OCI-LY7 (cell line): ENCODE measurements at regions not wholly inside any gene's neighbourhood (a gene's known extent, or its start where the extent isn't known, plus 50 kb on each side); places are given as distances from the start of the nearest gene placed in this dataset.
A peak's percentile ranks its signal among the peaks of the same experiment; 100 is the strongest.

Experiments
- BruUV-seq: library from RNA; stranded (reverse); fragments of 400-500 nt; replicated peaks from 2 replicates; lab custom pipeline; 2021; lab: Mats Ljungman, UMichigan
- CTCF ChIA-PET: fragments of 300-600 bp; sonication (Branson Sonifier 250); formaldehyde crosslinking; loops from one replicate; lab custom pipeline; 2022; ENCODE audit warnings: antibody characterized with exemption; ENCODE audit not compliant: unreplicated experiment; lab: Charles Lee
- POLR2A ChIA-PET: fragments of 300-600 bp; sonication (Branson Sonifier 250); formaldehyde crosslinking; loops from one replicate; lab custom pipeline; 2022; ENCODE audit warnings: antibody characterized with exemption; lab: Charles Lee
- DNase-seq: peaks from one replicate; pipeline ENCODE4 v3.0.0-alpha.2; 2015; ENCODE audit warnings: low spot score
- H2AFZ ChIP-seq: fragments of 200-600 bp; sonication (generic), shearing (Covaris generic); 2 replicates; pipeline ENCODE4 v1.6.1; 2014; ENCODE audit warnings: mild to moderate bottlenecking, antibody characterized with exemption, low read length, moderate library complexity
- H3K27ac ChIP-seq: fragments of 200-600 bp; sonication (generic); 2 replicates; pipeline ENCODE4 v1.5.1; 2014; ENCODE audit warnings: mixed run types, low read depth, mild to moderate bottlenecking, moderate library complexity, low read length, inconsistent platforms; ENCODE audit not compliant: poor library complexity, severe bottlenecking
- H3K36me3 ChIP-seq: fragments of 200-600 bp; sonication (generic); 2 replicates; pipeline ENCODE4 v1.6.1; 2014; ENCODE audit warnings: mild to moderate bottlenecking, antibody characterized with exemption, low read length, moderate library complexity, mixed read lengths; ENCODE audit not compliant: insufficient read depth
- H3K4me1 ChIP-seq: fragments of 200-600 bp; sonication (generic); 2 replicates; pipeline ENCODE4 v1.5.1; 2014; ENCODE audit warnings: mild to moderate bottlenecking, low read length; ENCODE audit not compliant: insufficient read depth, poor library complexity, severe bottlenecking
- H3K4me2 ChIP-seq: fragments of 200-600 bp; sonication (generic); 2 replicates; pipeline ENCODE4 v1.6.1; 2014; ENCODE audit warnings: mild to moderate bottlenecking, low read length
- H3K4me3 ChIP-seq: fragments of 200-600 bp; sonication (generic); 2 replicates; pipeline ENCODE4 v1.5.1; 2014; ENCODE audit warnings: mild to moderate bottlenecking, low read depth, low read length; ENCODE audit not compliant: poor library complexity, severe bottlenecking
- H3K79me2 ChIP-seq: fragments of 200-600 bp; sonication (generic); 2 replicates; pipeline ENCODE4 v1.6.1; 2016; ENCODE audit warnings: low read depth, mild to moderate bottlenecking, low read length, moderate library complexity, mixed read lengths; ENCODE audit not compliant: insufficient read depth
- H3K9me2 ChIP-seq: fragments of 200-600 bp; sonication (generic); 2 replicates; pipeline ENCODE4 v1.6.1; 2016; ENCODE audit warnings: mild to moderate bottlenecking, low read length, mixed read lengths; ENCODE audit not compliant: insufficient read depth
- H3K9me3 ChIP-seq: fragments of 200-600 bp; sonication (generic); 2 replicates; pipeline ENCODE4 v1.6.1; 2014; ENCODE audit warnings: mild to moderate bottlenecking, mixed run types, low read length, mixed read lengths
- H4K20me1 ChIP-seq: fragments of 200-600 bp; sonication (generic); 2 replicates; pipeline ENCODE4 v1.6.1; 2014; ENCODE audit warnings: mild to moderate bottlenecking, antibody characterized with exemption, low read length, moderate library complexity, mixed read lengths; ENCODE audit not compliant: insufficient read depth
- CTCF ChIP-seq: fragments of 200-600 bp; sonication (generic); conservative IDR thresholded peaks from 2 replicates; pipeline ENCODE4 v1.5.1; 2014; ENCODE audit warnings: mild to moderate bottlenecking, antibody characterized with exemption, low read length, moderate library complexity, mixed read lengths
- EZH2phosphoT487 ChIP-seq: fragments of 200-600 bp; sonication (generic); IDR thresholded peaks from 2 replicates; pipeline ENCODE4 v1.6.1; 2018; ENCODE audit warnings: low read depth, borderline replicate concordance, mild to moderate bottlenecking, mixed run types, antibody characterized with exemption, low read length, moderate library complexity, mixed read lengths
- intact Hi-C: fragments of 100-400 bp; cut with micrococcal nuclease; formaldehyde crosslinking; loops from one replicate; pipeline ENCODE4 v1.10.0; 2022; ENCODE audit not compliant: unreplicated experiment

DNA sequence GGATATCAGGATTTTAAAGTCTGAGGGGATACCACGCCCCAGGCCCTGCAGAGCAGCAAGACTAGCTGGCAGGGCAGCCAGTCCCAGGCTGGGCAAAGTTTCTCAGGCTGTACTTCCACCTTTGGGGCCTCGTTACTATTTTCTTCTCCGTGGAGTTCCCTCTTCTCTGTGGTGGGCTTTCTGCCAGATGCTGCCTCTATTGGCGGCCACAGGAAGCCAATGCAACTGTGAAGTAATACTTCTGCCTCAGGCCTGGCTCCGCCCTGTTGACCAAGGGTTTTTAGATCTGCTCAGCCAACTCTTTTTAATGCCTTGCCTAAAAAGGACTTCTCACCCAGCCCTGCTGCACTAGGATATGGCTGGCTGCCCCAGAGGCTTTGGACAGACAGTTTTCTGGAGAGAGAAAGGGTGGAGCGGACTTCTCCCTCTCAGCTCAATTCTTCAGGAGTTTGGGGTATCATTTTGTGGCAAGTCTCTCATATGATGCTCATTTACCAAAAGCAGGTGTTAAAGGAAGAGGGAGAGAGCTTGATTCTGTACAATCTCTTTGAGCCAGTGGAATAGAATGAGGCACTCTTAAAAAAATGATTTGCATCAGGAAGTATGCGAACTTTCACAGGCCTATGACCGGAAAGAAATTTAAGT lies 67.4 kb downstream of the HHEX start:
- Histone ChIP-seq H3K79me2 (no peaks in the 10 kb centered on the region), H3K9me3 (no peaks in the 10 kb centered on the region), H4K20me1 (no peaks in the 10 kb centered on the region), H3K9me2 (no peaks in the 10 kb centered on the region), H3K27ac (peak overlapping the region; percentile 96), H2AFZ (peak overlapping the region; percentile 7; the same call in 1 of the 2 replicates), H3K36me3 (no peaks in the 10 kb centered on the region), H3K4me1 (peaks cover 68% of the 10 kb centered on the region), H3K4me3 (peak overlapping the region; percentile 58), H3K4me2 (peak overlapping the region; percentile 80)
- CTCF ChIA-PET, result interaction anchor here (0.7 to 1.9 kb wide), 5 partner anchors 10 to 167 kb away, joined by 3 to 8 read pairs (median 4); partner anchors contain the start of gene EXOC6
- no TSS peak for BruUV-seq
- intact Hi-C loops, result loop anchor here (1.0 to 2.0 kb wide), 3 partner anchors 32 to 92 kb away; partner anchors contain the start of genes EXOC6 and HHEX
- DNase-seq, result peak; percentile 95
- POLR2A ChIA-PET, result interaction anchor here (0.6 to 2.8 kb wide), 19 partner anchors 10 to 807 kb away, joined by 3 to 32 read pairs (median 4); partner anchors contain the start of gene EXOC6
- TF ChIP-seq EZH2phosphoT487, result no peak
- TF ChIP-seq CTCF, result peak; percentile 73

- peak overlapping the region; percentile 96 for H3K27ac ChIP-seq
- intact Hi-C loops, result loop anchor here (1.0 to 2.0 kb wide), 3 partner anchors 32 to 91 kb away; partner anchors contain the start of genes EXOC6 and HHEX
- H4K20me1 ChIP-seq, result no peaks in the 10 kb centered on the region
- ChIA-PET CTCF (interaction anchor here (0.9 to 1.9 kb wide), 4 partner anchors 10 to 167 kb away, joined by 4 to 8 read pairs (median 4); partner anchors contain the start of gene EXOC6), POLR2A (interaction anchor here (0.9 to 2.8 kb wide), 12 partner anchors 9 to 167 kb away, joined by 3 to 32 read pairs (median 4); partner anchors contain the start of gene EXOC6)
- H3K4me1 ChIP-seq, result peaks cover 68% of the 10 kb centered on the region
- no peaks in the 10 kb centered on the region for H3K9me2 ChIP-seq
- H3K9me3 ChIP-seq, result no peaks in the 10 kb centered on the region
- H3K4me3 ChIP-seq, result peak overlapping the region; percentile 58
- H2AFZ ChIP-seq, result peak overlapping the region; percentile 7; the same call in 1 of the 2 replicates
- DNase-seq, result peak; percentile 76
- no peaks in the 10 kb centered on the region for H3K79me2 ChIP-seq
- peak overlapping the region; percentile 80 for H3K4me2 ChIP-seq
- no TSS peak for BruUV-seq
- no peaks in the 10 kb centered on the region for H3K36me3 ChIP-seq
- TF ChIP-seq EZH2phosphoT487, result no peak
- TF ChIP-seq CTCF, result no peak
Measured at GRCh38 chr10:92757711-92758104, 68.0 kb downstream of the HHEX start.
